Effector CD8-positive, alpha-beta T cell (primary cell): ENCODE measurements at regions not wholly inside any gene's neighbourhood (a gene's known extent, or its start where the extent isn't known, plus 50 kb on each side); places are given as distances from the start of the nearest gene placed in this dataset.

Experiments used
- DNase-seq: peaks from one replicate; lab custom pipeline; 2025; lab: John Stamatoyannopoulos, UW

- no peak for DNase-seq
These were observed 460.8 kb downstream of the KLF5 start for GRCh38 chr13:73519396-73520116.

DNA sequence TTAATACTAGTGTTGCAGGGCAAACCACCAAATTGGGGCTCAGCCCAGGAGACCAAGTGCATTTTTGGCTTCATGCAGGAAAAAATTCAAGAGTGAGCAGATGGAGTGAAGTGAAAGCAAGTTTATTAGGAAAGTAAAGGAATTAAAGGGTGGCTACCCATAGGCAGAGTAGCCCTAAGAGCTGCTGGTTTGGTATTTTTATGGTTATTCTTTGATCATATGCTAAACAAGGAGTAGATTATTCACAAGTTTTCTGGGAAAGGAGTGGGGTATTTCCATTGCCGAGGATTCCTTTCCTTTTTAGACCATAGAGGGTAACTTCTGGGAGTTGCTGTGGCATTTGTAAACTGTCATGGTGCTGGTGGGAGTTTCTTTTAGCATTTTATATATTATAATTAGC is 459.0 kb downstream of the KLF5 start:
- DNase-seq, result no peak

GRCh38 chr13:73516731-73517130 is 457.9 kb downstream of the KLF5 start:
- no peak for DNase-seq

DNA sequence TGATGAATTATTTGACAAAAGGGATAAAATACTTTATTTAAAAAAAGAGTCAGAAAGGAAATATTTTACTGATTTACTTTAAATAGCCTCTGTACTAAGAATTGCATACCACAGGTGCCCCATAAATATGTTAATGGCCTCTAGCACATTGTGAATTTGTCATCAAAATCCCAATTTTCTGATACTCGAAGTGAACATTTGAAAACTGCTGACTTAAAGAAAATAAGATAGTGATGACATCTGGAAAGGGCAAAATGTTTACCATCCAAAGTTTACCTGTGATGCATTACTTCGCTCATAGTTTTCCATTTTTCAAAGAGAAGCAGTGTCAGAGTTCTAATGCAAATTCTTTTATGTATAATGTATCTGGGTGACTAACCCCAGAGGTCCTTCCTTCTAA is 455.4 kb downstream of the KLF5 start:
- DNase-seq, result no peak

- DNase-seq, result no peak
These were observed 454.9 kb downstream of the KLF5 start for GRCh38 chr13:73513751-73514150.

- DNase-seq, result no peak
These were observed 450.0 kb downstream of the KLF5 start for GRCh38 chr13:73508841-73509240.

- no peak for DNase-seq
These were observed 446.6 kb downstream of the KLF5 start for GRCh38 chr13:73505376-73505890.

DNA sequence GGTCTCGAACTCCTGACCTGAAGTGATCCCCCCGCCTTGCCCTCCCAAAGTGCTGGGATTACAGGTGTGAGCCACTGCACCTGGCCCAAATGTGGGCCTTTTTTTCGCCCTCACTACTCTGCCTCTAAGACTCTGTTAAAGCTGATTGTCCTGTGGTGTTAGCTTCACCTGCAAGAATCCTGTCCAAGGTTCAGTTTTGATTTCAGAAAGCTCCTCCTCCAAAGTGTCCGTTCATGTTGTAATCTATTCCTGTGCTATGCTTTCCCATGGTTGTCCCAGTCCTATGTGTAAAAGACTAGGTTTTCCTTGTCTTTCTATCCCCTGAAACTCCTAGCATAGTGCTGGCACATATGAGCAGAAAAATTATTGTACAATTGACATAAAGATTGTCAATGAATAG is 440.9 kb downstream of the KLF5 start:
- no peak for DNase-seq

DNA sequence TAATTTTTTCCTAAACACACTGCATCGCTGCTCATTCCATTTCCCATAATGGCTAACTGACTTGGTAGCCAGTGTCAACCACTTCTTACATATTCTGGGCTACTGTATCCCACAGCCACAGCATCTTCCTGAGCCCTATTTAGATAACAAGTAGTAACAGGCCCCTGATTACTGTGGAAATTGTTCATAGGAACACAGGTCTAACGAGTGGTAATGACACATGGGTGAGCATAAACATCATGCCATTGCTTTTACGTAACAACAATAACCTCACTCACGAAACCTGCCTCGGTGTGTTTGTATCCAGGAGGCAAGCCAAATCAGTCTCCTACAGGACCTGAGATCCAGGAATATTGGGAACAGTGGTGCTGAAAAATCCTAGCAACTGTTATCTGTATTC is 438.6 kb downstream of the KLF5 start:
- no peak for DNase-seq

DNA sequence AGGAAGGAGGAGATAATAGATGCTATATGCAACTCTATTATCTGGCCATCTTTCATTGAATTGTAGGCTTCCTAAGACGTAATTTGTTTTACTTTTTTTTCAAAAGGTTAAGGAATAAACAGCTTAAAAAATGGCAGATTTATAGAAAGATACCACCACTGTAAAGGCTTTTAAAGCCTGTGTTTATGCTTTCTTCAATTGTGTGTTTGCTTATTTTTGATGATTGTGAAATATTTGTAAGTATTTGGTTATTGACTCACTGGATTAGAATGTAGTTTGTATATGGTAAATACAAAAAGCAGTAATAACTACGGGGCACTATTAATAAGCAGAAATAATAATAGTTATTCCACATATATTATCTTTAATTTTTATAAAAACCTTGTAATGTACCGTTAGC is 437.9 kb downstream of the KLF5 start:
- no peak for DNase-seq

- DNase-seq, result no peak
These were observed 434.0 kb downstream of the KLF5 start for GRCh38 chr13:73492811-73493210.

DNA sequence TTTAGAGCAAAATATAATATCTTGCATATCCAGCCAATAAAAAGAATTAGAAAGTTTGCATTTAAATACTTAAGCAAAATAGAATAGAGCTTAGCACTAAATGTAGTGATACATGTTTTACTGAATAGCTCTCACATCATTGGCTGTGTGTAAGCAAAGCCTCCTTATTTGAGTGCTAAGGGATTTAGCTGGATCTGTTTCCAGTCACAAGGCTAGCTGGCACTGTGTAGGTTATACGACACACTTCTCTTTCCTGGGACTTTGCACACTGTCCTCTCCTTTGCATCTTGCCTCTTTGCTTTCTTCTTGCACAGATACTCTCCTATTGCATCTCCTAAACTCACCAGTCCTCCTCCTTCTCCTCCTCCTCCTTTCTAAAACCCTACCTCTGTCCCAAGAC is 423.8 kb downstream of the KLF5 start:
- no peak for DNase-seq

DNA sequence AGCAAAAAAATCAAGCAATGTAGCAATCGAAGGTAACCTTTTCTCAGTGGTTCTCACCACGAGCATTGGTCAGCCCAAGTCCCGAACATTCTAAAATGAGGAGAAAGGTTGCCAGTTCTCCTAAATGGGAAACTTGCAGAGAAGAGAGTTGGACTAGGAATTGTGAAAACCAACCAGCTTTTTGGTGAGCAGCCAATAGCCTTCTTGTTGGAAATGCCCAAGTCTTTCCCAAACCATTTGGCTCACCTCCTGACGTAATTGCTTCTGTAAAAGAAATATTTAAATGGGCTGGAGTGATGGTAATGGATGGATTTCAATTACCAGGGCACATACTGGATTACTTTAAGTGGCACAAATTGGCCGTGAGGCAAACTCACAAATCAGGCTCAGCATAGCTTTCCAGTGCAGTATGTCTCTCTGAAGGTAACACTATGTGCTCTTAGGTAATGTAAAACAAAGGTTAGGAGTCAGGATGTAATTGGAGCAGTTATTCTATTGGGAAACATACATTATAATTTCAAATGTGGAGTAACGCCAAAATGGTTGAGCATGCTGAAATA is 423.2 kb downstream of the KLF5 start:
- DNase-seq, result no peak

DNA sequence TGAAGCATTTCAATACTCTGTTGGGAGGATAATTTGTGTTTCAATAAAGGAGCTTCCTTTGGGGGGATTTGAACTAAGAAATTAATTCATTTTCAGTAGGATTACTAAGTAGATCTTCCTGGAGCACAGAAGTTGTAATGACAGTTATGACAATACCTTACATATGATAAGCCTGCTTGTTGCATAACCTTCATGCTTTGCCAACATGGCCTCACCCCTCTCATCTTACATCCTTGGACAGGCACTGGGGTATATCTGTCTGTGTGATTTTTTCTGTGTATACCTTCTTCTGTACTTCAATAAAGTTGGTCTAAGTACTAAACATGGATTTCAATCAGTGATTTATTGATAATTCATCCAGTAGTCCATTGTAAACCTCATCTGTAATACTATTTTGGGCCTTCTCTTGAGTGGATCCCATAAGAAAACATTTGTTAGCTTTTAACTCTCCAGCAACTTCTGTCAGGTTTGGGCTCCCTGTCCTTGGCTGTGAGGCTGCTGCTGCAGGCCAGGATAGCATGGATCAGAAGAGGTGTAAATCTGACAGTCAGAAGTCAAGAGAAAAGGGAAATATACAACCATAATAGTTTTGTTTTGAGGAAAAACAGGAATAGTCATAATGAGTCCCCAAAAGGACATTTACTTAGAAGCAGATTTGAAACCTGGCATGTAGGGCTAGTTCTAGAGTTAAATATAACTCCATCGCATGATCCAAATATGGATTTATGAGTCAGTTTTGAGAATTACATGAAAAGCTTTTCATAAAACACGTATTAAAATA is 422.2 kb downstream of the KLF5 start:
- no peak for DNase-seq

DNA sequence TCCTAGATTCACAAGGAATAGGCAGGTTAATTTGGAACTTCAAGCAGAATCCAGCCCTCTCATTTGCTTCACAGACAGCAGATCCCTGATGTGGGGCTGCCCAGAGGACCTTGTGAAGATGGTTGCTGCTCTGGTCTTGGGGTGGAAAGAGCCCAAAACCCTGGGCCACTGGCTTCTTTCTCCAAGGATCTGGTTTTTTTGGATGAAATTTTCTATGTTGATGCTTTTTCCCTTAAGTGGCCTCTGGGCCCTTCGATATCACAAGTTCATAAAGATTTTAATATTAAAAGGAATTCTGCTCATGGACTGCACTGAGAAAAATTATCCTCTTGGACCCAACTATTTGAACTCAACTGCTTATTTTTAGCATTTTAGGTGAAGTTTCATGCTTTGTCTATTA is 421.1 kb downstream of the KLF5 start:
- DNase-seq, result no peak

GRCh38 chr13:73479351-73479750 is 420.5 kb downstream of the KLF5 start:
- DNase-seq, result no peak

DNA sequence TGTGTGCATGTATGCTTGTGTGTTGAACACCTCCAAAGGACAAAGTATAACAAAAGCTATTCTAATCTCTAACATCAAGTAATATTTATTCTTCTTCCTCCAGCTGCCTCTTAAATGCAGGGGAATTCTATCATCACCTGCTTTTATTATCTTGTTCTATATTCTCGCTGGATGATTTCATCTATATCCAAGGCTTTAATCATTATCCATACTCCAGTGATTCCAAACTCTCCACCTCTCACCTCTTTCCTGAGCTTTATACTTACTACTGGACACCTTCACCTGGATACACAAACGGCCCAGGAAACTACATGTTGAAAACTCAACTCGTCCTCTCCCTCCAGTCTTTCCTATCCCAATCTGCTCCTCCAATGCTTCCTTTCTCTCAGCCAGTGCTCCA is 418.6 kb downstream of the KLF5 start:
- DNase-seq, result no peak

- DNase-seq, result no peak
These were observed 414.2 kb downstream of the KLF5 start for GRCh38 chr13:73473016-73473415.

DNA sequence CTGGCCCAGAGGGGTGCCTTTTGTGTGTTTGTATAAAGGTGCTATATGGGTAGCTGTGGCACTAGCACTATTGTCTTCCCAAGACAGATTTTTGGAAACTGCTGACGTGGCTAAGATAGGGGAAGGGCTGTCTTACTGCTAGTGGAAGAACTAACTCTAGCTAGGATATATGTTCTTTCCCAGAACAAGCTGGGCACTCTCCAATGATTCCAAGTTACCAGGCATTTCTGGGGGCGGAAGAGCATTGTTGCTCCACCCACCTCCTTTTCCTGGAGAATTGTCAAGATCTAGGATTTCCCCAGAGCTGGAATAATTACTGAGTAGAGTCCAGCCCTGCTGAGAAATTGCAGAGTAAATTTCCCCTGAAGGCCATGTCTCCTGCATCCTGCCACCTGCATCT is 408.3 kb downstream of the KLF5 start:
- no peak for DNase-seq

DNA sequence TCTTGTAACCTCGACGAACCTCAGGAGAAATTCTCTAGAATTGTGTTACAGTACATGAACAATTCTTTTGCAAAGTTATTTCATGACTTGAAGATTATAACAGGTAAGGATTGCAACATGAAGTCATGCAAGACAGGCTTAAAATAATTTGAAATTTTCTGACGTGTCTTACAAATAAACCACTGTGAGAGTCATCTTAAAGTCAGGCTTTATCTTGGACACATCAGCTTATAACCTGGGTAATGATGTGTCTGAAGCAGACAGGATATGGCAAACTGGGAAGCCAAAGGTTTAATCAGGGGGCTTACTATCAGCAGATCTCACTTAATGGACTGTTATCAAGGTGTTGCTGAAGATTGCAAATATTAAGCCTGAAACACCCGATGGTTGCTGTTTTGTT is 407.8 kb downstream of the KLF5 start:
- no peak for DNase-seq

GRCh38 chr13:73465617-73465971 is 406.8 kb downstream of the KLF5 start:
- no peak for DNase-seq

DNA sequence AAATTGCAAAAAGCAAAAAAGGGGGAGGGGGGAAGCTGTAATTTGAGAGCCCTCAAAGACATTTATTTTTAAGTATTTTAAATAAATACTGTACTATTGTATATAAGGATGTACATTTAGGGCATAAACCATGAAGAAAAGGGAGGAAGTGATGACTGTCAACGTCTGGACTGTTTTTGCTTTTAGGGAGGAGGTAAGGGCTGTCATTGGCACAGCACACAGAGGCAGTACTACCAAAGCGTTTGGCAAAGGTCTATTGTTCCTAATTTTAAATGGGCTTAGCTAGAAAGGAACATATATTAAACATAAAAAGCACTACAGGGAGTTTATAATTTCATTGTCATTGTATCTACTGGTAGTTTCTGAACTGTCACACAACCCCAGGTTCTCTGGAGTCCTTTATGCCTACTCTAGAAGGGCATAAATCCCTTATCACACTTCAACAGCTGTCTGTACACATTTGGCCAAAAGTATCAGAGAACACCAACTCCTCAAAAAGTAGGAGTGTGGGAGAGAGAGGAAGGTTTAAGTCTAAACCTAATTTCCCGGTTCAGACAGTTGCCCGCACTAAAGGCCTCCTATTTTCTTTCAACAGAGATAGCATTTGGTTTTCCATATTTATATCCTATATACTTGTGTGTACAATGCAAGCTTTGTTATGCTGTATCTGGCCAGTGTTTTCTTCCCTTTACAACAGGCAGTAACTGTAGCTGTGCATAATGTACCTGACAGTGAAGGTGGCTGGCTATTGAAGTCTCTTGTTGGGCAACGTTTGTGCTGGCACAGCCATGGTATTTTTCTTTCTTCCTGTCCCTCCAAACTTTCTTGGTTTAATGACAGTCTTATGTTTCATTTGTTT is 406.2 kb downstream of the KLF5 start:
- no peak for DNase-seq
